NCI-H1694 treated with DMSO at 0.1 percent for 48 hours (cell line): ENCODE measurements at regions not wholly inside any gene's neighbourhood (a gene's known extent, or its start where the extent isn't known, plus 50 kb on each side); places are given as distances from the start of the nearest gene placed in this dataset.
"Not testable (repeated sequence)": the region's sequence is repeated elsewhere in the genome, so short reads cannot be mapped to it uniquely, and the experiment has no call there.

ENCODE experiments used
- DNase-seq: peaks from one replicate; lab custom pipeline; 2025; lab: John Stamatoyannopoulos, UW

DNA sequence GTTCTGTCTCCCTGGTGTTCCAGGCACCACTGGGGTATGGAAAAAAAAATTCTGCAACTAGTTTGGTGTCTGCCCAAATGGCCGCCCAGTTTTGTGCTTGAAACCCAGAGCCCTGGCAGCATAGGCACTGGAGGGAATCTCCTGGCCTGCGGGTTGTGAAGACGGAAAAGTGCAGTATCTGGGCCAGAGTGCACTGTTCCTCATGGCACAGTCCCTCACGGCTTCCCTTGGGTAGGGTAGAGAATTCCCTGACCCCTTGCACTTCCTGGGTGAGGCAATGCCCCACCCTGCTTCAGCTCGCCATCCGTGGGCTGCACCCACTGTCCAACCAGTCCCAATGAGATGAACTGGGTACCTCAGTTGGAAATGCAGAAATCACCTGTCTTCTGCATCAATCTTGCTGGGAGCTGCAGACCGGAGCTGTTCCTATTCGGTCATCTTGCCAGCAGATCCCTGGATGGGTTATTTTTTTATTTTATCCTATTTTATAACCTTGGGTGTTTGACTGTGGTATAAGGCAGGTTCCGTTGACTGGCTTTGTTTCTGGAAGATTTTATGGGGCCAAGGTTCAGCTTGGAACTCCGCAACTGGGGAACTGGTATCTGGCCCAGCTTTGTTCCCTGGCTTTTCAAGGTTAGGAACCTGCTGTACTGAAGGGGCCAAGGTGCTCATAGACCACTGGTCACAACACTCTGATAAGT, 59.5 kb upstream of the IRAK1BP1 start:
- not testable (repeated sequence) for DNase-seq

- DNase-seq: no peak
Observed at GRCh38 chr6:78808356-78808891, 58.9 kb upstream of the IRAK1BP1 start.

- no peak for DNase-seq
Observed at GRCh38 chr6:78808933-78809332, 58.4 kb upstream of the IRAK1BP1 start.

DNA sequence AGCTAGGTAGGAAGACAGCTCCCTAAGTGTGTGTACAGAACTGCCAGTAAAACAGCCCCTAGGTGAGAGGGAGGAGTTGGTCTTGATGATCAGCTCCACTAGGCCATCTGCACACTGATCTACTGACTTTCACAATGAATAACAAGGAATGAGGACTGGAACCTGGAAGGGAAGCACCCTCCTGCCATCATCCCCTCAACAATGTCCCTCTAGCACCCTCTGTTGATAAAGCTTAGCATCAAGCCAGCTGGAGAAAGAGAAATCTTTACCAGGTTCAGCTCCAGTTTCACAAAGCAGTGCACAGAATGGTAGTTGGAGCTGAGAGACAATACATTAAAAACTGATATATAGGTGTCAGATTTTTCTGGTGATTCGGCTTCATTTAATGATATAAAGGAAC, 57.2 kb upstream of the IRAK1BP1 start:
- peak; percentile 27 for DNase-seq

- no peak for DNase-seq
Observed at GRCh38 chr6:78810698-78811097, 56.7 kb upstream of the IRAK1BP1 start.
